ENCODE measurements at regions not wholly inside any gene's neighbourhood (a gene's known extent, or its start where the extent isn't known, plus 50 kb on each side); places are given as distances from the start of the nearest gene placed in this dataset.

- no peaks in the 10 kb centered on the region for H3K36me3 ChIP-seq (ENCODE audit: control insufficient read depth in 2 of 2, extremely low read depth in 1 of 2, insufficient read depth in 2 of 2, low read length in 2 of 2)
- DNase-seq (ENCODE audit: low read depth, low spot score) (no peak), FAIRE-seq (no peak)
- H3K79me2 ChIP-seq (ENCODE audit: control insufficient read depth, insufficient read depth, low read length): no peaks in the 10 kb centered on the region
- no peaks in the 10 kb centered on the region for H4K20me1 ChIP-seq (ENCODE audit: control insufficient read depth, extremely low read depth, insufficient read depth, low read length)
- no peak overlapping the region for H3K4me2 ChIP-seq (ENCODE audit: control insufficient read depth, extremely low read depth, insufficient read depth, low read depth, low read length)
- H3K27ac ChIP-seq (ENCODE audit: control insufficient read depth, insufficient read depth, low read length): no peak overlapping the region
- H3K27me3 ChIP-seq (ENCODE audit: control insufficient read depth, extremely low read depth, insufficient read depth, low read length): no peaks in the 10 kb centered on the region
- no peaks in the 10 kb centered on the region for H3K9me3 ChIP-seq (ENCODE audit: control insufficient read depth, low read depth, low read length)
- H3K9me1 ChIP-seq (ENCODE audit: control insufficient read depth, extremely low read depth, insufficient read depth, low read length): no peaks in the 10 kb centered on the region
- no peaks in the 10 kb centered on the region for H3K4me1 ChIP-seq (ENCODE audit: control insufficient read depth, extremely low read depth, insufficient read depth, low read length)
- dilution Hi-C loops (cut with MboI; ENCODE audit: extremely low pct_ligation_motif_present, low sequenced_read_pairs): no loop called here
- TF ChIP-seq CTCF (optimal IDR thresholded peaks at IDR 0.05 in 1 of 3, IDR thresholded peaks at IDR 0.05 in 1 of 3, conservative IDR thresholded peaks at IDR 0.05 in 1 of 3; ENCODE audit: extremely low read depth in 1 of 3, insufficient read depth in 2 of 3, low read length in 3 of 3) (no peak), EZH2 (IDR thresholded peaks at IDR 0.05; ENCODE audit: low read length) (no peak)
- H2AFZ ChIP-seq (ENCODE audit: control insufficient read depth, low read length): no peak overlapping the region
- H3K4me3 ChIP-seq (ENCODE audit: control insufficient read depth in 2 of 3, extremely low read depth in 1 of 3, insufficient read depth in 2 of 3, low read depth in 1 of 3, low read length in 3 of 3): no peak overlapping the region
- H3K9ac ChIP-seq (ENCODE audit: control insufficient read depth, extremely low read depth, insufficient read depth, low read length): no peak overlapping the region
Observed at GRCh38 chr7:19537942-19538401, 170.9 kb downstream of the POLR1F start.

- no peak overlapping the region for H3K4me2 ChIP-seq (ENCODE audit: control insufficient read depth, extremely low read depth, insufficient read depth, low read depth, low read length)
- TF ChIP-seq CTCF (optimal IDR thresholded peaks at IDR 0.05 in 1 of 3, IDR thresholded peaks at IDR 0.05 in 1 of 3, conservative IDR thresholded peaks at IDR 0.05 in 1 of 3; ENCODE audit: extremely low read depth in 1 of 3, insufficient read depth in 2 of 3, low read length in 3 of 3): no peak
- no peak for TF ChIP-seq EZH2 (IDR thresholded peaks at IDR 0.05; ENCODE audit: low read length)
Observed at GRCh38 chr7:19533266-19533665, 175.6 kb downstream of the POLR1F start.

More at GRCh38 chr7:19533266-19533665, 175.6 kb downstream of the POLR1F start:
- no peaks in the 10 kb centered on the region for H3K4me1 ChIP-seq (ENCODE audit: control insufficient read depth, extremely low read depth, insufficient read depth, low read length)
- no peaks in the 10 kb centered on the region for H3K9me3 ChIP-seq (ENCODE audit: control insufficient read depth, low read depth, low read length)
- no peaks in the 10 kb centered on the region for H3K79me2 ChIP-seq (ENCODE audit: control insufficient read depth, insufficient read depth, low read length)
- FAIRE-seq (no peak), DNase-seq (ENCODE audit: low read depth, low spot score) (no peak)
- dilution Hi-C loops (cut with MboI; ENCODE audit: extremely low pct_ligation_motif_present, low sequenced_read_pairs): no loop called here
- no peak overlapping the region for H3K4me3 ChIP-seq (ENCODE audit: control insufficient read depth in 2 of 3, extremely low read depth in 1 of 3, insufficient read depth in 2 of 3, low read depth in 1 of 3, low read length in 3 of 3)
- H4K20me1 ChIP-seq (ENCODE audit: control insufficient read depth, extremely low read depth, insufficient read depth, low read length): no peaks in the 10 kb centered on the region
- H3K9ac ChIP-seq (ENCODE audit: control insufficient read depth, extremely low read depth, insufficient read depth, low read length): no peak overlapping the region
- no peaks in the 10 kb centered on the region for H3K36me3 ChIP-seq (ENCODE audit: control insufficient read depth in 2 of 2, extremely low read depth in 1 of 2, insufficient read depth in 2 of 2, low read length in 2 of 2)
- no peaks in the 10 kb centered on the region for H3K9me1 ChIP-seq (ENCODE audit: control insufficient read depth, extremely low read depth, insufficient read depth, low read length)
- no peaks in the 10 kb centered on the region for H3K27me3 ChIP-seq (ENCODE audit: control insufficient read depth, extremely low read depth, insufficient read depth, low read length)
- H3K27ac ChIP-seq (ENCODE audit: control insufficient read depth, insufficient read depth, low read length): no peak overlapping the region
- H2AFZ ChIP-seq (ENCODE audit: control insufficient read depth, low read length): no peak overlapping the region
